ENCODE measurements at regions not wholly inside any gene's neighbourhood (a gene's known extent, or its start where the extent isn't known, plus 50 kb on each side); places are given as distances from the start of the nearest gene placed in this dataset.

- no peak for TF ChIP-seq CTCF (IDR thresholded peaks at IDR 0.05)
- no peak for TF ChIP-seq TCF7L2 (IDR thresholded peaks at IDR 0.05; ENCODE audit: low read depth, low read length)
- no peak for TF ChIP-seq SIN3A (IDR thresholded peaks at IDR 0.05; ENCODE audit: borderline replicate concordance, insufficient read depth, low read depth, low read length)
- no peak for TF ChIP-seq REST (IDR thresholded peaks at IDR 0.05; ENCODE audit: insufficient read depth in 1 of 2, low read depth in 2 of 2, low read length in 1 of 2)
- TF ChIP-seq POLR2AphosphoS5 (IDR thresholded peaks at IDR 0.05; ENCODE audit: low read depth, low read length), result no peak
- ChIA-PET POLR2A (no interaction called here), CTCF (no interaction called here)
- Histone ChIP-seq H3K27me3 (ENCODE audit: control insufficient read depth, insufficient read depth, low read length) (no peaks in the 10 kb centered on the region), H3K4me1 (ENCODE audit: control insufficient read depth, insufficient read depth, low read length) (no peaks in the 10 kb centered on the region), H3K4me3 (ENCODE audit: low read depth in 2 of 2, low read length in 2 of 2) (no peak overlapping the region), H3K9me3 (ENCODE audit: control insufficient read depth, insufficient read depth, low read depth, low read length) (no peaks in the 10 kb centered on the region), H3K27ac (ENCODE audit: low read length) (no peak overlapping the region), H3K36me3 (ENCODE audit: control insufficient read depth, insufficient read depth, low read length) (no peaks in the 10 kb centered on the region)
- BruUV-seq (replicated peaks), result no TSS peak
- no peak for DNase-seq (ENCODE audit: low read depth, low spot score)
- intact Hi-C loops (cut with micrococcal nuclease; ENCODE audit: unreplicated experiment) (no loop called here), in situ Hi-C loops (cut with HindIII; ENCODE audit: low pct_unique_long_range_greater_than_20kb, low sequenced_read_pairs) (no loop called here)
- ATAC-seq, result no peak
These were observed 407.0 kb downstream of the HTR7 start for GRCh38 chr10:90450797-90451196.

- no peaks in the 10 kb centered on the region for H3K4me1 ChIP-seq (ENCODE audit: control insufficient read depth, insufficient read depth, low read length)
- no peaks in the 10 kb centered on the region for H3K36me3 ChIP-seq (ENCODE audit: control insufficient read depth, insufficient read depth, low read length)
- intact Hi-C loops (cut with micrococcal nuclease; ENCODE audit: unreplicated experiment), result no loop called here
- H3K9me3 ChIP-seq (ENCODE audit: control insufficient read depth, insufficient read depth, low read depth, low read length), result no peaks in the 10 kb centered on the region
- TF ChIP-seq POLR2AphosphoS5 (IDR thresholded peaks at IDR 0.05; ENCODE audit: low read depth, low read length), result no peak
- no peak for TF ChIP-seq TCF7L2 (IDR thresholded peaks at IDR 0.05; ENCODE audit: low read depth, low read length)
- TF ChIP-seq REST (IDR thresholded peaks at IDR 0.05; ENCODE audit: insufficient read depth in 1 of 2, low read depth in 2 of 2, low read length in 1 of 2), result no peak
- no peak for TF ChIP-seq CTCF (IDR thresholded peaks at IDR 0.05)
- TF ChIP-seq SIN3A (IDR thresholded peaks at IDR 0.05; ENCODE audit: borderline replicate concordance, insufficient read depth, low read depth, low read length), result no peak
- in situ Hi-C loops (cut with HindIII; ENCODE audit: low pct_unique_long_range_greater_than_20kb, low sequenced_read_pairs), result no loop called here
- DNase-seq (ENCODE audit: low read depth, low spot score) (peak; percentile 10), ATAC-seq (no peak)
- BruUV-seq (replicated peaks), result no TSS peak
- H3K27ac ChIP-seq (ENCODE audit: low read length), result no peak overlapping the region
- CTCF ChIA-PET, result no interaction called here
- H3K4me3 ChIP-seq (ENCODE audit: low read depth in 2 of 2, low read length in 2 of 2), result no peak overlapping the region
- POLR2A ChIA-PET, result no interaction called here
- H3K27me3 ChIP-seq (ENCODE audit: control insufficient read depth, insufficient read depth, low read length), result no peaks in the 10 kb centered on the region
These were observed 406.6 kb downstream of the HTR7 start for GRCh38 chr10:90451283-90451682.

All from Panc1 (cell line).